ENCODE measurements at regions not wholly inside any gene's neighbourhood (a gene's known extent, or its start where the extent isn't known, plus 50 kb on each side); places are given as distances from the start of the nearest gene placed in this dataset.

- TF ChIP-seq POLR2AphosphoS5 (IDR thresholded peaks at IDR 0.05) (no peak), POLR2A (IDR thresholded peaks at IDR 0.05) (no peak)
These were observed 133.4 kb downstream of the SLC1A3 start for GRCh38 chr5:36739751-36740221.
